Dendritic cell treated with granulocyte-macrophage colony-stimulating factor and Interleukin-4, amounts not matched to agents 40 ng/mL and 50 ng/mL, for 4 days (primary cell): ENCODE measurements at regions not wholly inside any gene's neighbourhood (a gene's known extent, or its start where the extent isn't known, plus 50 kb on each side); places are given as distances from the start of the nearest gene placed in this dataset.
A peak's percentile ranks its signal among the peaks of the same experiment; 100 is the strongest.
"Not testable (repeated sequence)": the region's sequence is repeated elsewhere in the genome, so short reads cannot be mapped to it uniquely, and the experiment has no call there.

Experiments
- H3K27ac Mint-ChIP-seq: one replicate; pipeline ENCODE4 v1.8.0; 2022; ENCODE audit warnings: mild to moderate bottlenecking, mixed read lengths
- H3K27me3 Mint-ChIP-seq: one replicate; pipeline ENCODE4 v1.8.0; 2022; ENCODE audit warnings: mild to moderate bottlenecking, mixed read lengths
- H3K36me3 Mint-ChIP-seq: one replicate; pipeline ENCODE4 v1.8.0; 2022; ENCODE audit warnings: low read depth, mixed read lengths
- H3K4me1 Mint-ChIP-seq: one replicate; pipeline ENCODE4 v1.8.0; 2022; ENCODE audit warnings: low read depth, mixed read lengths
- H3K4me3 Mint-ChIP-seq: one replicate; pipeline ENCODE4 v1.8.0; 2022; ENCODE audit warnings: mild to moderate bottlenecking, moderate library complexity, mixed read lengths
- H3K9me3 Mint-ChIP-seq: one replicate; pipeline ENCODE4 v1.8.0; 2022; ENCODE audit warnings: mixed read lengths
- intact Hi-C: fragments of 100-400 bp; cut with micrococcal nuclease; formaldehyde crosslinking; loops from one replicate; pipeline ENCODE4 v1.15.0; 2022

DNA sequence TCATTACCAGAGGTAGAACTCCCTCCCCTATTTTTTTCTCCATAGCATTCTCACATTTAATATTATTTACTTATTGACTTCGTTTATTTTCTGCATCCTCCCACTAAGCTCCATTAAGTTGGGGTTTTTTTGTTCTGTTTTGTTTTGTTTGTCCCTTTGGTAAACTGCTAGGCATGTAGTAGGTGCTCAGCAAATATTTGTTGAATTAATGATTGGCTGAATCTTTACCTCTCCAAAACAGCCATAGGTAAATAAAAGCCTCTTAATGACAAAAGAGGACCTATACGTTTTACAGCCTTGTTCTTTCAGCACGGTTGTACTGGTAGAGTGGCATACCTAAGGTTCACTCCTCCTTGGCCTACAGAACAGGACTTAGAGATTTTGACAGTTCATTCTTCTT, 52.0 kb downstream of the PRORP start:
- Mint-ChIP-seq H3K36me3 (peaks cover 49% of the 10 kb centered on the region), H3K27ac (no peak overlapping the region), H3K4me3 (no peak overlapping the region), H3K9me3 (peaks cover 8% of the 10 kb centered on the region), H3K4me1 (no peaks in the 10 kb centered on the region), H3K27me3 (no peaks in the 10 kb centered on the region)
- intact Hi-C loops = no loop called here

- intact Hi-C loops = no loop called here
- H3K4me1 Mint-ChIP-seq = no peaks in the 10 kb centered on the region
- H3K4me3 Mint-ChIP-seq = no peak overlapping the region
- no peaks in the 10 kb centered on the region for H3K9me3 Mint-ChIP-seq
- H3K36me3 Mint-ChIP-seq = peaks cover 19% of the 10 kb centered on the region
- no peaks in the 10 kb centered on the region for H3K27me3 Mint-ChIP-seq
- no peak overlapping the region for H3K27ac Mint-ChIP-seq
These were observed 57.8 kb downstream of the PRORP start for GRCh38 chr14:35180179-35180578.

DNA sequence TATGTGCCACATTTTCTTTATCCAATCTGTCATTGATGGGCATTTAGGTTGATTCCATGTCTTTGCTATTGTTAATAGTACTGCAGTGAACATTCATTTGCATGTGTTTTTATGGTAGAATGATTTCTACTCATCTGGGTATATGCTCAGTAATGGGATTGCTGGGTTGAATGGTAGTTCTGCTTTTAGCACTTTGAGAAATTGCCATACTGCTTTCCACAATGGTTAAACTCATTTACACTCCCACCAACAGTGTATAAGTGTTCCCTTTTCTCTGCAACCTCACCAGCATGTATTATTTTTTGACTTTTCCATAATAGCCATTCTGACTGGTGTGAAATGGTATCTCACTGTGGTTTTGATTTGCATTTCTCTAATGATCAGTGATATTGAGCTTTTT, 62.5 kb downstream of the PRORP start:
- H3K4me1 Mint-ChIP-seq, H3K4me3 Mint-ChIP-seq, H3K27me3 Mint-ChIP-seq, intact Hi-C loops, H3K27ac Mint-ChIP-seq, H3K9me3 Mint-ChIP-seq: not testable (repeated sequence)
- peaks cover 31% of the 10 kb centered on the region for H3K36me3 Mint-ChIP-seq

DNA sequence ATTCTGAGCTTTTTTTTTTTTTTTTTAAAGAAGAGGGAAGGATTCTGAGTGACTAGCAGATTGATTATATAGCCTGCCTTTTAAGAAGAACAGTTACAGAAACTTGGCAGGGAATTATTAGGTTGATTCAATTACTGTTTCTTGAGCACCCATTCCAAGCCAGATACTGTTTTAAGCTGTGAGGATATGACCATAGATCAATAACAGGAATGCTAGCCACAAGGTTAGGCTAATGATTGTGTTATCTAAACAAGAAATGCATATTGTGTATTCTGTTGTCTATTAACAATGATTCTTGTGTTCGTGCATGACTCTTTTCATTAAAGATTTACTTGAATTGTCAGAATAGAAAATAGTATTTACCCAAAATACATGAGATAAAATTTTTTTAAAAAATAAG, 67.1 kb downstream of the PRORP start:
- intact Hi-C loops = no loop called here
- peaks cover 43% of the 10 kb centered on the region for H3K36me3 Mint-ChIP-seq
- peaks cover 6% of the 10 kb centered on the region for H3K9me3 Mint-ChIP-seq
- H3K4me3 Mint-ChIP-seq = no peak overlapping the region
- H3K27me3 Mint-ChIP-seq = no peaks in the 10 kb centered on the region
- no peak overlapping the region for H3K27ac Mint-ChIP-seq
- H3K4me1 Mint-ChIP-seq = peaks cover 7% of the 10 kb centered on the region

GRCh38 chr14:35193161-35193560, 70.8 kb downstream of the PRORP start:
- peaks cover 6% of the 10 kb centered on the region for H3K9me3 Mint-ChIP-seq
- peaks cover 19% of the 10 kb centered on the region for H3K4me1 Mint-ChIP-seq
- H3K27ac Mint-ChIP-seq = no peak overlapping the region
- intact Hi-C loops = no loop called here
- H3K4me3 Mint-ChIP-seq = no peak overlapping the region
- H3K27me3 Mint-ChIP-seq = no peaks in the 10 kb centered on the region
- peaks cover 26% of the 10 kb centered on the region for H3K36me3 Mint-ChIP-seq

DNA sequence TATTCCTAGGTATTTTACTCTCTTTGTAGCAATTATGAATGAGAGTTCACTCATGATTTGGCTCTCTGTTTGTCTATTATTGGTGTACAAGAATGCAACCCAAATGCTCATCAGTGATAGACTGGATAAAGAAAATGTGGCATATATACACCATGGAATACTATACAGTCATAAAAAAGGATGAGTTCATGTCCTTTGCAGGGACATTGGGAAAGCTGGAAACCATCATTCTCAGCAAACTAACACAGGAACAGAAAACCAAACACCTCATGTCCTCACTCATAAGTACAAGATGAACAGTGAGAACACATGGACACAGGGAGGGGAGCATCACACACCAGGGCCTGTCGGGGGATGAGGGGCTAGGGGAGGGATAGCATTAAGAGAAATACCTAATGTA, 71.8 kb downstream of the PRORP start:
- H3K27me3 Mint-ChIP-seq, intact Hi-C loops, H3K9me3 Mint-ChIP-seq, H3K4me3 Mint-ChIP-seq, H3K27ac Mint-ChIP-seq: not testable (repeated sequence)
- H3K4me1 Mint-ChIP-seq = peaks cover 19% of the 10 kb centered on the region
- peaks cover 26% of the 10 kb centered on the region for H3K36me3 Mint-ChIP-seq

- Mint-ChIP-seq H3K27ac (peak overlapping the region; percentile 65), H3K4me1 (peaks cover 24% of the 10 kb centered on the region), H3K9me3 (peaks cover 6% of the 10 kb centered on the region), H3K4me3 (no peak overlapping the region), H3K27me3 (no peaks in the 10 kb centered on the region), H3K36me3 (peaks cover 18% of the 10 kb centered on the region)
- intact Hi-C loops = no loop called here
These were observed 74.2 kb downstream of the PRORP start for GRCh38 chr14:35196571-35196970.

- Mint-ChIP-seq H3K27me3 (no peaks in the 10 kb centered on the region), H3K4me3 (no peak overlapping the region), H3K27ac (peak overlapping the region; percentile 65), H3K4me1 (peaks cover 20% of the 10 kb centered on the region), H3K9me3 (peaks cover 6% of the 10 kb centered on the region), H3K36me3 (peaks cover 14% of the 10 kb centered on the region)
- intact Hi-C loops = no loop called here
These were observed 74.7 kb downstream of the PRORP start for GRCh38 chr14:35197015-35197414.

- Mint-ChIP-seq H3K4me3 (no peak overlapping the region), H3K9me3 (no peaks in the 10 kb centered on the region), H3K27me3 (no peaks in the 10 kb centered on the region), H3K4me1 (peaks cover 25% of the 10 kb centered on the region), H3K36me3 (no peaks in the 10 kb centered on the region), H3K27ac (peak overlapping the region; percentile 30)
- intact Hi-C loops = no loop called here
These were observed 78.7 kb downstream of the PRORP start for GRCh38 chr14:35201066-35201465.

GRCh38 chr14:35202195-35202594, 79.8 kb downstream of the PRORP start:
- Mint-ChIP-seq H3K27me3 (no peaks in the 10 kb centered on the region), H3K4me3 (no peak overlapping the region), H3K27ac (peak overlapping the region; percentile 73), H3K4me1 (peaks cover 13% of the 10 kb centered on the region), H3K9me3 (no peaks in the 10 kb centered on the region), H3K36me3 (no peaks in the 10 kb centered on the region)
- intact Hi-C loops = no loop called here

DNA sequence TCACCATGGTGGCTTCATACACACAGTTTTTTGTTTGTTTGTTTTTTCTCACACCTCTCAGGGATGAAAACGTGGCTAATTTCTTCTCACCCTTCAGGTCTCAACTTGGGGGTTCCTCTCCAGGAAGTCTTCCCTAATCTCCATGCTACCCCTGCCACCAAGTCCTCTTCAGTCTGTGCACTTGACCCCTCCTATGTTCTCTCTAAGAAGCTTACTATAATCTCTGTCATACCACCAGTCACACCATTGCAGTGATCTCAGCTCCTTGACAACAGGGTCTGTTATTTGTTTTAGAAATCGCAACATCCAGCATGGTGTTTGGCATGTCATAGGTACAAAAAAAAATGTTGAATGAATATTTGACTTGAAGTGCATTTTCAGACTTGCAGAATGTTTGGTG, 83.4 kb downstream of the PRORP start:
- H3K27ac Mint-ChIP-seq = no peak overlapping the region

GRCh38 chr14:35211067-35211466, 81.1 kb upstream of the PSMA6 start:
- intact Hi-C loops = no loop called here
- no peaks in the 10 kb centered on the region for H3K4me1 Mint-ChIP-seq
- no peaks in the 10 kb centered on the region for H3K27me3 Mint-ChIP-seq
- H3K9me3 Mint-ChIP-seq = no peaks in the 10 kb centered on the region
- peaks cover 8% of the 10 kb centered on the region for H3K36me3 Mint-ChIP-seq
- no peak overlapping the region for H3K27ac Mint-ChIP-seq
- H3K4me3 Mint-ChIP-seq = no peak overlapping the region

More for the DNA sequence above, 83.4 kb downstream of the PRORP start:
- Mint-ChIP-seq H3K9me3 (no peaks in the 10 kb centered on the region), H3K4me3 (no peak overlapping the region), H3K4me1 (peaks cover 13% of the 10 kb centered on the region), H3K36me3 (no peaks in the 10 kb centered on the region), H3K27me3 (no peaks in the 10 kb centered on the region)
- intact Hi-C loops = no loop called here

DNA sequence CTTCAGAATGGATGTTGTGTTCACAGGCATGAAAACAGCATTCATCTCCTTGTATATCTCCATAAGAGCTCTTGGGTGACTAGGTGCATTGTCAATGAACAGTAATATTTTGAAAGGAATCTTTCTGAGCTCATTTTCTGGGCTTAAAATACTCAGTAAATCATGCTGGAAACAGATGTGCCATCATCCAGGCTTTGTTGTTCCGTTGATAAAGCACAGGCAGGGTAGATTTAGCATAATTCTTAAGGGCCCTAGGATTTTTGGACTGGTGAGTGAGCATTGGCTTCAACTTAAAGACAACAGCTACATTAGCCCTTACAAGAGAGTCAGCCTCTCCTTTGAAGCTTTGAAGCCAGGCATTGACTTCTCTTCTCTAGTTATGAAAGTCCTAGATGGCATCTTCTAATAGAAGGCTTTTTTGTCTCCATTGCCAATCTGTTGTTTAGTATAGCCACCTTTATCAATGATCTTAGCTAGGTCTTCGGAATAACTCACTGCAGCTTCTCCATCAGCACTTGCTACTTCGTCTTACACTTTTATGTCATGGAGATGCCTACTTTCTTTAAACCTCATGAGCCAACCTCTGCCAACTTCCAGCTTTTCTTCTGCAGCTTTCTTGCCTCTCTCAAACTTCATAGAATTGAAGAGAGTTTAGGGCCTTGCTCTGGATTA, 79.6 kb upstream of the PSMA6 start:
- Mint-ChIP-seq H3K4me3 (no peak overlapping the region), H3K27ac (no peak overlapping the region), H3K9me3 (no peaks in the 10 kb centered on the region), H3K36me3 (peaks cover 8% of the 10 kb centered on the region), H3K27me3 (no peaks in the 10 kb centered on the region), H3K4me1 (no peaks in the 10 kb centered on the region)
- intact Hi-C loops = no loop called here

DNA sequence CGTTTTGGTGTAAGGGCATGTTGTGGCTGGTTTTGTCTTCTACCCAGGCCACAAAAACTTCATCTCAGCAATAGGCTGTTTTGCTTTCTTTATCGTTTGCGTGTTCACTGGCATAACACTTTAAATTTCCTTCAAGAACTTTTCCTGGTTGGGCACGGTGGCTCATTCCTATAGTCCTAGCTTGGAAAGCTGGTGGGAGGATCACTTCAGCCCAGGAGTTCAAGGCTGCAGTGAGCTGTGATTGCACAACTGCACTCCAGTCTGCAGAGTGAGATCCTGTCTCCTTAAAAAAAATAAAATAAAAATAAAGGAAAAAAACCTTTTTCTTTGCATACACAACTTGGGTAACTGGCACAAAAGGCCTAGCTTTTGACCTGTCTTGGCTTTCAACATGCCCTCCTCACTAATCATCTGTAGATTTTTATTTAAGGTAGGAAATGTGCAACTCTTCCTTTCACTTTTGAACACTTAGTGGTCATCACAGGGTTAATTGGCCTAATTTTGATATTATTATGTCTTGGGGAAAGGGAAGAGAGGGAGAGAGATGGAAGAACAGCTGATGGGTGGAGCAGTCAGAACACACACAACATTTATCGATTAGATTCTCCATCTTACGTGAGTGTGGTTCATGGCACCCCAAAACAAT, 78.9 kb upstream of the PSMA6 start:
- H3K36me3 Mint-ChIP-seq = peaks cover 8% of the 10 kb centered on the region
- no peaks in the 10 kb centered on the region for H3K27me3 Mint-ChIP-seq
- no peak overlapping the region for H3K4me3 Mint-ChIP-seq
- H3K9me3 Mint-ChIP-seq = no peaks in the 10 kb centered on the region
- no peaks in the 10 kb centered on the region for H3K4me1 Mint-ChIP-seq
- intact Hi-C loops = no loop called here
- H3K27ac Mint-ChIP-seq = no peak overlapping the region

GRCh38 chr14:35213869-35214387, 78.3 kb upstream of the PSMA6 start:
- Mint-ChIP-seq H3K9me3 (no peaks in the 10 kb centered on the region), H3K27ac (no peak overlapping the region), H3K4me3 (no peak overlapping the region), H3K4me1 (no peaks in the 10 kb centered on the region), H3K27me3 (no peaks in the 10 kb centered on the region), H3K36me3 (peaks cover 8% of the 10 kb centered on the region)
- intact Hi-C loops = no loop called here
